Sigmoid colon (tissue), 6 donors: ENCODE measurements at regions not wholly inside any gene's neighbourhood (a gene's known extent, or its start where the extent isn't known, plus 50 kb on each side); places are given as distances from the start of the nearest gene placed in this dataset.

Experiments used
- DNase-seq: peaks from one replicate; pipeline ENCODE4 v3.0.0-alpha.2; 2019
- H3K27ac ChIP-seq, 4 donors: fragments of 200-600 bp; sonication (generic); one replicate each; pipeline ENCODE4 v1.5.1; 2016 to 2019; ENCODE audit warnings: mild to moderate bottlenecking in 1 of 4
- H3K27me3 ChIP-seq, 3 donors: fragments of 200-600 bp; sonication (generic); one replicate each; pipeline ENCODE4 v1.5.1; 2019; ENCODE audit warnings: mild to moderate bottlenecking in 1 of 3
- H3K36me3 ChIP-seq, 4 donors: fragments of 200-600 bp; sonication (generic); one replicate each; pipeline ENCODE4 v1.5.1; 2016 to 2019
- H3K4me1 ChIP-seq, 4 donors: fragments of 200-600 bp; sonication (generic); one replicate each; pipeline ENCODE4 v1.5.1; 2017 to 2019
- H3K4me3 ChIP-seq, 4 donors: fragments of 200-600 bp; sonication (generic); one replicate each; pipeline ENCODE4 v1.5.1; 2017 to 2019; ENCODE audit warnings: mild to moderate bottlenecking in 2 of 4, moderate library complexity in 1 of 4
- H3K9me3 ChIP-seq, 4 donors: fragments of 200-600 bp in 3 of 4; sonication (generic) in 3 of 4; one replicate each; pipeline versions ENCODE4 v1.5.1 to v1.6.1; 2013 to 2019
- EP300 ChIP-seq, 4 donors: sonication (generic); formaldehyde crosslinking; IDR thresholded peaks; one replicate each; pipeline ENCODE4 v1.6.1; 2017; ENCODE audit warnings: antibody characterized with exemption in 4 of 4
- POLR2A ChIP-seq, 2 donors: fragments of 450-650 bp; IDR thresholded peaks; one replicate each; pipeline ENCODE4 v1.6.1; 2016; ENCODE audit warnings: antibody characterized with exemption in 2 of 2, mild to moderate bottlenecking in 2 of 2, moderate library complexity in 2 of 2
- POLR2AphosphoS5 ChIP-seq, 4 donors: sonication (generic); formaldehyde crosslinking; IDR thresholded peaks; one replicate each; pipeline ENCODE4 v1.6.1; 2017; ENCODE audit warnings: antibody characterized with exemption in 4 of 4
- WGBS, 2 donors: extraction: QIAGEN DNeasy Blood & Tissue Kit; methylation state at CpG; one replicate each; pipeline ENCODE4 v1.1.7; 2013; 5-methylcytosine and 5-hydroxymethylcytosine counted together
- intact Hi-C: fragments of 100-400 bp; cut with DNase I; formaldehyde crosslinking; loops from one replicate; pipeline ENCODE4 v1.15.1; 2023
- TF ChIP-seq, protein P1 (sequence below), 4 experiments: fragments of 450-650 bp in 3 of 4; fragments of 200-600 bp in 1 of 4; IDR thresholded peaks; one replicate each; pipeline ENCODE4 v1.5.1; 2016 to 2019; ENCODE audit warnings: antibody characterized with exemption in 4 of 4, mild to moderate bottlenecking in 3 of 4, moderate library complexity in 2 of 4
- donor health status: healthy with polysubstance abuse.
- donor health status: healthy.

DNA sequence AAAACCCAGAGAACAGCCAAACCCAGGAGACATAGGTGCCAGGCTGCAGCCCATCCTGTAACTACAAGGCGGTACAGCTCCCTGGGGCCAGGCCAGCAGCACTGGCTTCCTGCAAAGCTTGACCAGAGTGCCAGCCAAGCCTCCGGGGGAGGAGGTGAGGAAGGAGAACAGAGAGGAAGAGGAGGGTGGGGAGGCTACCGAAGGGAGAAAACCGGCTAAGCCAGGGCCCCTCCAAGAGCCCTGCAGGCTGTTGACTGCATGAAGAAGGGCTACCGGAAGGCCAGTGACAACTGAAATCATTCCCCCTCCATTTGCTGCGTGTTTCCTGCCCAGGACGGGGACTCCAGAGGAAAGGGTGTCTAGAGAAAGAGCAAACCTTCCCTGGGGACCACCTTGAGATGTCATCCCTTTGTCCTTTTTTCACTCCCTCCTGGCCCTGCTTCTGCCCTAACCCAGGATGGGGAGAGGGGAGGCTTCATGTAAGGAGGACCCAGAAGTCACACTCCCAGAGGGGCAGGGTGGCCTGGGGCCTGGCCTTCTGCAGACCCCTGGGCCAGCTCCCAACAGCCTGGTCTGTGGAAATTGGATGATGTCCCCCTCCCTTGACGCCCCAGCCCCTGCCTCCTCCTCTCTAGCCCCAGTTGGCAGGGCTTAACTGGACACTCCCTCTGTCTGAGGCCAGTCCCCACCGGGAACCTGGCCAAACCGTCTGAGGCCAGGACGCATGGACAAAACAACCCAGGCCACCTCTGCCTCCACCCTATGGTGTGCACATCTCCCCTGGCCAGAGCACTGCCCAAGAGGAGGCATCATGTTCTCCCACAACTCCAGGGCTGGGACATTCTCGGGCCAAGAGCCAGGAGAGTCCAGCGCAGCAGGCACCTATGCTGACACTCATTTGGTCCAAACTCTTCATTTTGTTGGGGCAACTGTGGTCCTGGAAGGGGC is 207.8 kb downstream of the CYP26B1 start:
- WGBS, 2 donors, result 88 to 90% methylated on average over 13 of the region's 13 CpGs
- no peak for DNase-seq
- Histone ChIP-seq H3K36me3 (no peaks in the 10 kb centered on the region), H3K9me3 (no peaks in the 10 kb centered on the region), H3K4me1 (peaks cover 0 to 30% (median 15%) of the 10 kb centered on the region in 4 donors), H3K27ac (no peak overlapping the region), H3K4me3 (no peak overlapping the region), H3K27me3 (no peaks in the 10 kb centered on the region)
- TF ChIP-seq POLR2AphosphoS5 (IDR thresholded peaks at IDR 0.05) (no peak), EP300 (IDR thresholded peaks at IDR 0.05) (no peak), POLR2A (IDR thresholded peaks at IDR 0.05) (no peak)
- TF ChIP-seq, protein P1, sequence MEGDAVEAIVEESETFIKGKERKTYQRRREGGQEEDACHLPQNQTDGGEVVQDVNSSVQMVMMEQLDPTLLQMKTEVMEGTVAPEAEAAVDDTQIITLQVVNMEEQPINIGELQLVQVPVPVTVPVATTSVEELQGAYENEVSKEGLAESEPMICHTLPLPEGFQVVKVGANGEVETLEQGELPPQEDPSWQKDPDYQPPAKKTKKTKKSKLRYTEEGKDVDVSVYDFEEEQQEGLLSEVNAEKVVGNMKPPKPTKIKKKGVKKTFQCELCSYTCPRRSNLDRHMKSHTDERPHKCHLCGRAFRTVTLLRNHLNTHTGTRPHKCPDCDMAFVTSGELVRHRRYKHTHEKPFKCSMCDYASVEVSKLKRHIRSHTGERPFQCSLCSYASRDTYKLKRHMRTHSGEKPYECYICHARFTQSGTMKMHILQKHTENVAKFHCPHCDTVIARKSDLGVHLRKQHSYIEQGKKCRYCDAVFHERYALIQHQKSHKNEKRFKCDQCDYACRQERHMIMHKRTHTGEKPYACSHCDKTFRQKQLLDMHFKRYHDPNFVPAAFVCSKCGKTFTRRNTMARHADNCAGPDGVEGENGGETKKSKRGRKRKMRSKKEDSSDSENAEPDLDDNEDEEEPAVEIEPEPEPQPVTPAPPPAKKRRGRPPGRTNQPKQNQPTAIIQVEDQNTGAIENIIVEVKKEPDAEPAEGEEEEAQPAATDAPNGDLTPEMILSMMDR (IDR thresholded peaks at IDR 0.05), result no peak
- intact Hi-C loops, result no loop called here

DNA sequence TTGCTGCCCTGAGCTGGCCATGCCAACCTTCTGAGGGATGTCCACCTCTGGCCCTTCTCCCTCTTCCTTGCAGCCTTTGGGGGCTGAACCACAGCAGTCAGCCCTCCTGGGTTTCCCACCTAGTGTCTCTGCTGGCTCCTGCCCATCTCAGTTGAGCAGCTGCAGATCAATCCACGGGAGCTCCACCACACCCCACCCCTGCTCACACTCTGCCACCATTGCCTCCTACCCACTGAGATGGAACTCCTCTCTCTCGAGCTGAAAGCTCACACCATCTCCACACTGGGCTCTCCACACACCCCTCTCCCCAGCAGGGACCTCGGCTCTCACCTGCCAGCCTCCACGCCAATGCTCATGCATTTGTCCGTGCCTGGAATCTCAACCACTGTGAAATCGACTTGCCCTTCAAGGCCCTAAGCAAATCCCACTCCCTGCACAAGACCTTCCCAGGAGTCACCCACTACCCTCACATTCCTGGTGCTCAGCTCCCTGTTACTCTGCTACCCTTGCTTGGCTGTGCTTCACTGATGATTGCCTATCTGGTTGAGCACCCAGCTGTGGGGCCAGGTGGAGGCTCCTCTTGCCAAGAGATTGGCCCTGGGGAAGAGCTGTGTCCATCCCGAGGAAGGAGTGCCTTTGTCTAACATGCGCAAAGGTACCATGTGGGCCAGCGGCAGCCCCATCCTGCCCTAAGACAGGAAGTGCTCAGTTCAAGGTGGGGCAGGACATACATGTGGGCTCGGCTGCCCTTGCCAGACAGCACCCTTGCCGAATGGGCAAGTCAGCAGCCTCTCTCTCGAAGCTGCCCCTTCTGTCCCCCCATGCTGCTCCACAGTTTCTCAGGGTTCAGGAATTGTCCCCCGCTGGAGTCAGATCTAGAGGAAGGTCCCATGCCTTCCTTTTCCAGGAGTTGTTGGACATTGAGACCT is 208.7 kb downstream of the CYP26B1 start:
- Histone ChIP-seq H3K9me3 (no peaks in the 10 kb centered on the region), H3K4me1 (peaks cover 0 to 39% (median 21%) of the 10 kb centered on the region in 4 donors), H3K27ac (no peak overlapping the region), H3K27me3 (no peaks in the 10 kb centered on the region), H3K4me3 (no peak overlapping the region), H3K36me3 (no peaks in the 10 kb centered on the region)
- intact Hi-C loops, result no loop called here
- TF ChIP-seq, protein P1 (IDR thresholded peaks at IDR 0.05), result no peak
- no peak for TF ChIP-seq EP300 (IDR thresholded peaks at IDR 0.05)
- TF ChIP-seq POLR2A (IDR thresholded peaks at IDR 0.05), result no peak
- no peak for TF ChIP-seq POLR2AphosphoS5 (IDR thresholded peaks at IDR 0.05)
- no peak for DNase-seq
- WGBS, 2 donors, result 92 to 93% methylated on average over 13 of the region's 13 CpGs

DNA sequence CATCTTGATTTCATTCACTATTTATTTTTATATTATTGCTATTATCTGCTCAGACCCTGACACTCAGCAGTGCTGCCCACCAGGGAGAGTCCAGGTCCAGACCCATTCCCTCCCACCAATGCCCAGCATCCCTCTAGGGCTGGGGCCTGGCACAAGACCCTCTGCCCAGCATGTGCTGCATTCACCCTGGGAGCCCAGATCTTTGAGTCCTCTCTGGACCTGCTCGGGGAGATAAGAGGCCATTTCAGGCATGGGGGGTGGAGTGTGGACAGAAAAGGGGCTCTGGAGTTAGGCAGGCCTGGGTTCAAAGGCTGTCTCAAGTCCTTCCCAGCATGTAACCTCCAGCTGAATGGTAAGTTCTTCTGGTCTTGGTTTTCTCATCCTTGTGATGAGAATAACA is 209.6 kb downstream of the CYP26B1 start:
- TF ChIP-seq, protein P1 (IDR thresholded peaks at IDR 0.05), result no peak
- no peak for TF ChIP-seq POLR2AphosphoS5 (IDR thresholded peaks at IDR 0.05)
- no peak for TF ChIP-seq EP300 (IDR thresholded peaks at IDR 0.05)
- TF ChIP-seq POLR2A (IDR thresholded peaks at IDR 0.05), result no peak
- Histone ChIP-seq H3K27me3 (no peaks in the 10 kb centered on the region), H3K27ac (no peak overlapping the region), H3K4me3 (no peak overlapping the region), H3K9me3 (no peaks in the 10 kb centered on the region), H3K4me1 (peaks cover 0 to 40% (median 21%) of the 10 kb centered on the region in 4 donors), H3K36me3 (no peaks in the 10 kb centered on the region)
- WGBS, 2 donors, result 79 to 86% methylated on average over 1 of the region's 1 CpG
- intact Hi-C loops, result no loop called here
- no peak for DNase-seq

DNA sequence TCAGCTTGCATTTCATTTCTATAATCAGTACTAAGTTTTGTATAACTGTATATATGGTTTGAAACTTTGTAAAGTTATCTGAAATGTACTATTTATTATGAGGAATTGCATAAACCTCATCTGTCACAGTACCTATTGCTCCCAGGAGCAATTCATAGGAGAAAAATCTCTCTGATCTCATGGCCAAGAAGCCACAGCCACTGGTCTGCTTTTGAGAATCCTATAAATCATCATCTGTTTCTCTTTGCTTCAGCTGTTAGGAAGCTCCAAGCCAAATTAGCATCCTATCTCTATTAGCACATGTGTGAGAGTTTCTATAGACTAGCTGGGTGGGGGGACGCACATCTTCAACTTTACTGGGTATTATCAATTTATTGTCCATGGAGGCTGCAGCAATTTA is 210.3 kb downstream of the CYP26B1 start:
- Histone ChIP-seq H3K4me1 (peaks cover 0 to 40% (median 21%) of the 10 kb centered on the region in 4 donors), H3K9me3 (no peaks in the 10 kb centered on the region), H3K27me3 (no peaks in the 10 kb centered on the region), H3K27ac (no peak overlapping the region), H3K4me3 (no peak overlapping the region), H3K36me3 (no peaks in the 10 kb centered on the region)
- DNase-seq, result no peak
- WGBS, 2 donors, result 92% methylated on average over 1 of the region's 1 CpG
- intact Hi-C loops, result no loop called here
- no peak for TF ChIP-seq POLR2A (IDR thresholded peaks at IDR 0.05)
- TF ChIP-seq, protein P1 (IDR thresholded peaks at IDR 0.05), result no peak
- TF ChIP-seq EP300 (IDR thresholded peaks at IDR 0.05), result no peak
- TF ChIP-seq POLR2AphosphoS5 (IDR thresholded peaks at IDR 0.05), result no peak
